ENCODE measurements at regions not wholly inside any gene's neighbourhood (a gene's known extent, or its start where the extent isn't known, plus 50 kb on each side); places are given as distances from the start of the nearest gene placed in this dataset.

DNA sequence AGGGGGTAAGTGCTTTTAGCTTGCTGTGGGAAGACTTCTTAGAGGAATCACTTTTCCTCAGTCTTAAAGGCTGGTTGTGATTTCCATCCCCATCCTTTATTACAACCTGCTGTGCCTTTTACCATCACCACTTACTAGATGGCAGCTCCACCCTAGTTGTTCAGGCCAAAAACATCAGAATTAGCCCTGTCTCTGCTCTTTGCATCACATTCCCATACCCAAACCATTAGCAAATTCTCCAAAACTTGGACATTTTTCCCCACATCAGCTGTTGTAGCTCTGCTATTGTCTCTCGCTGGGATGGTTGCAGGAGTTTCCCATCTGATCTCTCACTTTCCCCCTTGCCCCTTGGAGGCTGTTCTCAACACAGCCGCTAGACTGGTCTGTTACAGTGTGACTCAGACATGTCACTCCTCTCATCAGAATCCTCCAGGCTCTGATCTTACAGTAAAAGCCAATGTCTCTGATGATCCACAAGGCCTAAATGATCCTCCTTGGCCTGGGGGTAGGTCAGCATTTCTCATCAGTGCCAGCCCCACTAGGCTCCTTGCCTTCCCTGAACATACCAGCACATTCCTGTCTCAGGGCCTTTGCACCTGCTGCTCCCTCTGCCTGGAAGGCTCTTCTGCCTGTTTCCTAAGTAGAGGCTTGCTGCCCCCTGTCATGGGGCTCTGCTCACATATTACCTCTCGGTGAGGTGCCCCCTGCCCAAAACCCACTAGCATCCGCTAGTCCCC is 102.5 kb downstream of the BEGAIN start:
- TF ChIP-seq, protein P1, sequence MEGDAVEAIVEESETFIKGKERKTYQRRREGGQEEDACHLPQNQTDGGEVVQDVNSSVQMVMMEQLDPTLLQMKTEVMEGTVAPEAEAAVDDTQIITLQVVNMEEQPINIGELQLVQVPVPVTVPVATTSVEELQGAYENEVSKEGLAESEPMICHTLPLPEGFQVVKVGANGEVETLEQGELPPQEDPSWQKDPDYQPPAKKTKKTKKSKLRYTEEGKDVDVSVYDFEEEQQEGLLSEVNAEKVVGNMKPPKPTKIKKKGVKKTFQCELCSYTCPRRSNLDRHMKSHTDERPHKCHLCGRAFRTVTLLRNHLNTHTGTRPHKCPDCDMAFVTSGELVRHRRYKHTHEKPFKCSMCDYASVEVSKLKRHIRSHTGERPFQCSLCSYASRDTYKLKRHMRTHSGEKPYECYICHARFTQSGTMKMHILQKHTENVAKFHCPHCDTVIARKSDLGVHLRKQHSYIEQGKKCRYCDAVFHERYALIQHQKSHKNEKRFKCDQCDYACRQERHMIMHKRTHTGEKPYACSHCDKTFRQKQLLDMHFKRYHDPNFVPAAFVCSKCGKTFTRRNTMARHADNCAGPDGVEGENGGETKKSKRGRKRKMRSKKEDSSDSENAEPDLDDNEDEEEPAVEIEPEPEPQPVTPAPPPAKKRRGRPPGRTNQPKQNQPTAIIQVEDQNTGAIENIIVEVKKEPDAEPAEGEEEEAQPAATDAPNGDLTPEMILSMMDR (IDR thresholded peaks at IDR 0.05; ENCODE audit: insufficient read depth, low read depth, low read length) = no peak
- no peak for TF ChIP-seq EZH2 (IDR thresholded peaks at IDR 0.05; ENCODE audit: insufficient read depth, low read length)
